Esophagus muscularis mucosa (tissue), 4 donors: ENCODE measurements at regions not wholly inside any gene's neighbourhood (a gene's known extent, or its start where the extent isn't known, plus 50 kb on each side); places are given as distances from the start of the nearest gene placed in this dataset.
"Not testable (repeated sequence)": the region's sequence is repeated elsewhere in the genome, so short reads cannot be mapped to it uniquely, and the experiment has no call there.

Source experiments
- DNase-seq: peaks from one replicate; pipeline ENCODE4 v3.0.0-alpha.2; 2017; ENCODE audit errors: extremely low spot score
- H3K27ac ChIP-seq, 4 donors: fragments of 200-600 bp; sonication (generic); replicated peaks in 1 of 4; 1 replicate in 3 of 4; 2 replicates in 1 of 4; pipeline ENCODE4 v1.5.1; 2016 to 2019; ENCODE audit warnings: mild to moderate bottlenecking in 1 of 4
- H3K27me3 ChIP-seq, 4 donors: fragments of 200-600 bp; sonication (generic); one replicate each; pipeline versions ENCODE4 v1.5.1 to v1.6.0; 2016 to 2019
- H3K36me3 ChIP-seq, 4 donors: fragments of 200-600 bp; sonication (generic); one replicate each; pipeline ENCODE4 v1.5.1; 2016 to 2019
- H3K4me1 ChIP-seq, 4 donors: fragments of 200-600 bp; sonication (generic); one replicate each; pipeline ENCODE4 v1.5.1; 2016 to 2019
- H3K4me3 ChIP-seq, 4 donors: fragments of 200-600 bp; sonication (generic); 1 replicate in 2 of 4; 2 replicates in 2 of 4; pipeline ENCODE4 v1.5.1; 2016 to 2019; ENCODE audit warnings: mild to moderate bottlenecking in 4 of 4, moderate library complexity in 1 of 4
- H3K9me3 ChIP-seq, 4 donors: fragments of 200-600 bp; sonication (generic); 1 replicate in 3 of 4; 2 replicates in 1 of 4; pipeline ENCODE4 v1.5.1; 2016 to 2019
- CTCF ChIP-seq, 3 experiments: fragments of 200-600 bp in 2 of 3; fragments of 450-650 bp in 1 of 3; sonication (generic) in 2 of 3; IDR thresholded peaks; one replicate each; pipeline ENCODE4 v1.5.1; 2017 to 2019; ENCODE audit warnings: antibody characterized with exemption in 3 of 3, mild to moderate bottlenecking in 2 of 3, moderate library complexity in 1 of 3
- EP300 ChIP-seq: sonication (generic); formaldehyde crosslinking; IDR thresholded peaks from one replicate; pipeline ENCODE4 v1.6.1; 2017; ENCODE audit warnings: antibody characterized with exemption
- POLR2A ChIP-seq: fragments of 450-650 bp; IDR thresholded peaks from one replicate; pipeline ENCODE4 v1.6.1; 2017; ENCODE audit warnings: antibody characterized with exemption, moderate library complexity, mild to moderate bottlenecking, low read depth
- POLR2AphosphoS5 ChIP-seq, 2 donors: sonication (generic); formaldehyde crosslinking; IDR thresholded peaks; one replicate each; pipeline ENCODE4 v1.6.1; 2017; ENCODE audit warnings: antibody characterized with exemption in 2 of 2
- WGBS: methylation state at CpG from one replicate; pipeline ENCODE4 v1.1.5; 2018; 5-methylcytosine and 5-hydroxymethylcytosine counted together
- intact Hi-C: fragments of 100-400 bp; cut with DNase I; formaldehyde crosslinking; loops from one replicate; pipeline ENCODE4 v1.15.1; 2023

- DNase-seq = no peak
- Histone ChIP-seq H3K4me3 (no peak overlapping the region), H3K27me3 (no peaks in the 10 kb centered on the region), H3K9me3 (no peaks in the 10 kb centered on the region), H3K36me3 (no peaks in the 10 kb centered on the region), H3K27ac (no peak overlapping the region), H3K4me1 (peaks cover 0 to 4% (median 2%) of the 10 kb centered on the region in 4 donors)
- TF ChIP-seq EP300 (no peak), CTCF (IDR thresholded peaks at IDR 0.05) (no peak), POLR2AphosphoS5 (IDR thresholded peaks at IDR 0.05) (no peak), POLR2A (no peak)
- intact Hi-C loops = no loop called here
- WGBS = 80% methylated on average over 7 of the region's 7 CpGs
Measured at GRCh38 chr1:19552291-19553010, 67.1 kb upstream of the CAPZB start.

GRCh38 chr1:19551837-19552236, 66.5 kb upstream of the CAPZB start:
- H3K27me3 ChIP-seq, intact Hi-C loops, H3K4me1 ChIP-seq, H3K27ac ChIP-seq, DNase-seq, H3K9me3 ChIP-seq, H3K36me3 ChIP-seq, H3K4me3 ChIP-seq: not testable (repeated sequence)
- WGBS = 76% methylated on average over 6 of the region's 6 CpGs

GRCh38 chr1:19550437-19550836, 65.1 kb upstream of the CAPZB start:
- 72% methylated on average over 7 of the region's 7 CpGs for WGBS
- DNase-seq = not testable (repeated sequence)

GRCh38 chr1:19547814-19548213, 62.5 kb upstream of the CAPZB start:
- WGBS = 89% methylated on average over 1 of the region's 1 CpG
- H3K9me3 ChIP-seq = peaks cover 0 to 4% (median 0%) of the 10 kb centered on the region in 4 donors
- no peaks in the 10 kb centered on the region for H3K27me3 ChIP-seq
- DNase-seq = no peak
- no peaks in the 10 kb centered on the region for H3K36me3 ChIP-seq
- no peak overlapping the region for H3K27ac ChIP-seq
- TF ChIP-seq EP300 = no peak
- TF ChIP-seq CTCF (IDR thresholded peaks at IDR 0.05) = no peak
- no peak for TF ChIP-seq POLR2A
- no peak for TF ChIP-seq POLR2AphosphoS5 (IDR thresholded peaks at IDR 0.05)
- intact Hi-C loops = no loop called here
- peaks cover 0 to 4% (median 2%) of the 10 kb centered on the region in 4 donors for H3K4me1 ChIP-seq
- H3K4me3 ChIP-seq = no peak overlapping the region

More at GRCh38 chr1:19550437-19550836, 65.1 kb upstream of the CAPZB start:
- H3K4me1 ChIP-seq, H3K36me3 ChIP-seq, H3K9me3 ChIP-seq, H3K27me3 ChIP-seq, H3K27ac ChIP-seq, intact Hi-C loops, H3K4me3 ChIP-seq: not testable (repeated sequence)

GRCh38 chr1:19536519-19536918, 51.2 kb upstream of the CAPZB start:
- TF ChIP-seq POLR2AphosphoS5 (IDR thresholded peaks at IDR 0.05) (no peak), CTCF (IDR thresholded peaks at IDR 0.05) (no peak), EP300 (no peak), POLR2A (no peak)

GRCh38 chr1:19535214-19535613, 49.9 kb upstream of the CAPZB start:
- TF ChIP-seq EP300 (no peak), CTCF (IDR thresholded peaks at IDR 0.05) (no peak), POLR2AphosphoS5 (IDR thresholded peaks at IDR 0.05) (no peak), POLR2A (no peak)
- 97% methylated on average over 3 of the region's 3 CpGs for WGBS
- intact Hi-C loops = no loop called here

More at GRCh38 chr1:19536519-19536918, 51.2 kb upstream of the CAPZB start:
- intact Hi-C loops = no loop called here
- Histone ChIP-seq H3K4me1 (peaks cover 0 to 28% (median 23%) of the 10 kb centered on the region in 4 donors), H3K36me3 (no peaks in the 10 kb centered on the region), H3K9me3 (peaks cover 0 to 3% (median 0%) of the 10 kb centered on the region in 4 donors), H3K27ac (no peak overlapping the region), H3K4me3 (no peak overlapping the region), H3K27me3 (no peaks in the 10 kb centered on the region)
- DNase-seq = no peak
- WGBS = over 99% methylated on average over 6 of the region's 6 CpGs

More at GRCh38 chr1:19535214-19535613, 49.9 kb upstream of the CAPZB start:
- DNase-seq = no peak
- Histone ChIP-seq H3K27ac (no peak overlapping the region), H3K4me1 (peaks cover 0 to 30% (median 27%) of the 10 kb centered on the region in 4 donors), H3K4me3 (no peak overlapping the region), H3K36me3 (no peaks in the 10 kb centered on the region), H3K27me3 (no peaks in the 10 kb centered on the region), H3K9me3 (peaks cover 0 to 7% (median 0%) of the 10 kb centered on the region in 4 donors)
